GM12878 (cell line): ENCODE measurements at regions not wholly inside any gene's neighbourhood (a gene's known extent, or its start where the extent isn't known, plus 50 kb on each side); places are given as distances from the start of the nearest gene placed in this dataset.
A peak's percentile ranks its signal among the peaks of the same experiment; 100 is the strongest.

ENCODE experiments used
- BMI1 ChIP-seq: fragments of 450-650 bp; IDR thresholded peaks from 2 replicates; pipeline ENCODE4 v1.6.1; 2016; ENCODE audit warnings: mild to moderate bottlenecking, moderate library complexity, borderline replicate concordance
- CREB1 ChIP-seq: IDR thresholded peaks from 2 replicates; pipeline ENCODE4 v1.6.1; 2012; ENCODE audit warnings: low read depth, mild to moderate bottlenecking, inconsistent platforms
- EED ChIP-seq: sonication (generic); IDR thresholded peaks from 2 replicates; pipeline ENCODE4 v1.6.1; 2016; ENCODE audit warnings: antibody characterized with exemption, low read depth
- MAX ChIP-seq: IDR thresholded peaks from 2 replicates; pipeline ENCODE4 v1.6.1; 2012; ENCODE audit warnings: low read depth, low read length, improper control_type of control experiment
- MEF2B ChIP-seq: fragments of 450-650 bp; IDR thresholded peaks from 2 replicates; pipeline ENCODE4 v1.6.1; 2018; ENCODE audit warnings: mild to moderate bottlenecking, moderate library complexity; ENCODE audit not compliant: partially characterized antibody, poor library complexity, severe bottlenecking
- MTA3 ChIP-seq: IDR thresholded peaks from 2 replicates; pipeline ENCODE4 v1.6.1; 2012; ENCODE audit warnings: low read length, inconsistent platforms, borderline replicate concordance
- NFXL1 ChIP-seq: fragments of 450-650 bp; IDR thresholded peaks from 2 replicates; pipeline ENCODE4 v1.6.1; 2017; ENCODE audit warnings: antibody characterized with exemption, mild to moderate bottlenecking, borderline replicate concordance
- NR2C2 ChIP-seq: IDR thresholded peaks from 2 replicates; pipeline ENCODE4 v1.6.1; 2011; ENCODE audit warnings: borderline replicate concordance, low read depth; ENCODE audit not compliant: control insufficient read depth, insufficient read length
- PAX5 ChIP-seq: IDR thresholded peaks from 2 replicates; pipeline ENCODE4 v1.6.1; 2011; ENCODE audit warnings: low read depth, low read length, borderline replicate concordance
- PBX3 ChIP-seq: IDR thresholded peaks from 2 replicates; pipeline ENCODE4 v1.6.1; 2011; ENCODE audit warnings: mild to moderate bottlenecking, low read depth, low read length, moderate library complexity; ENCODE audit not compliant: insufficient replicate concordance
- RELA ChIP-seq: fragments of 450-650 bp; IDR thresholded peaks from 2 replicates; pipeline ENCODE4 v1.8.0; 2014; ENCODE audit warnings: borderline replicate concordance; ENCODE audit not compliant: partially characterized antibody
- REST ChIP-seq: IDR thresholded peaks from 2 replicates; pipeline ENCODE4 v1.6.1; 2012; ENCODE audit warnings: mild to moderate bottlenecking, low read depth, low read length
- RFX5 ChIP-seq: IDR thresholded peaks from 2 replicates; pipeline ENCODE4 v1.6.1; 2011; ENCODE audit warnings: low read depth, low read length, improper control_type of control experiment
- RUNX3 ChIP-seq: IDR thresholded peaks from 2 replicates; pipeline ENCODE4 v1.6.1; 2012; ENCODE audit warnings: low read length, inconsistent platforms
- SMARCA5 ChIP-seq: fragments of 450-650 bp; IDR thresholded peaks from 2 replicates; pipeline ENCODE4 v1.6.1; 2017; ENCODE audit warnings: mild to moderate bottlenecking
- SREBF1 ChIP-seq: IDR thresholded peaks from 2 replicates; pipeline ENCODE4 v1.6.1; 2012; ENCODE audit warnings: mild to moderate bottlenecking, low read length
- SREBF2 ChIP-seq: IDR thresholded peaks from 2 replicates; pipeline ENCODE4 v1.6.1; 2012; ENCODE audit warnings: mild to moderate bottlenecking, low read length
- SUPT20H ChIP-seq: IDR thresholded peaks from 2 replicates; pipeline ENCODE4 v1.6.1; 2011; ENCODE audit warnings: low read depth, mild to moderate bottlenecking, low read length, moderate library complexity, borderline replicate concordance; ENCODE audit not compliant: control insufficient read depth
- SUZ12 ChIP-seq: fragments of 200-600 bp; sonication (generic); IDR thresholded peaks from one replicate; pipeline ENCODE4 v1.6.1; 2018; ENCODE audit warnings: antibody characterized with exemption, mild to moderate bottlenecking; ENCODE audit not compliant: unreplicated experiment
- ZNF384 ChIP-seq: IDR thresholded peaks from 2 replicates; pipeline ENCODE4 v1.6.1; 2012; ENCODE audit warnings: low read depth, mild to moderate bottlenecking, low read length, improper control_type of control experiment, borderline replicate concordance
- ZNF622 ChIP-seq: fragments of 450-650 bp; IDR thresholded peaks from 2 replicates; pipeline ENCODE4 v1.6.1; 2017; ENCODE audit warnings: mild to moderate bottlenecking, inconsistent platforms
- TF ChIP-seq, protein P1 (sequence below): fragments of 450-650 bp; IDR thresholded peaks from 2 replicates; pipeline ENCODE4 v1.6.1; 2016; ENCODE audit warnings: mild to moderate bottlenecking
- TF ChIP-seq, protein P2 (sequence below): IDR thresholded peaks from 2 replicates; pipeline ENCODE4 v1.6.1; 2011; ENCODE audit warnings: borderline replicate concordance, low read depth, mild to moderate bottlenecking, moderate library complexity, low read length; ENCODE audit not compliant: insufficient read depth, poor library complexity, severe bottlenecking

GRCh38 chr3:182729903-182730674, 63.2 kb upstream of the ATP11B start (continued):
- 0 out of 2 replicates have a peak, but pooled peaks have one; percentile 15 for TF ChIP-seq MTA3
- TF ChIP-seq SREBF2 = no peak
- TF ChIP-seq PBX3 = no peak
- TF ChIP-seq ZNF622 = no peak
- TF ChIP-seq NR2C2 = no peak
- TF ChIP-seq SUPT20H = no peak
- no peak for TF ChIP-seq NFXL1
- TF ChIP-seq RUNX3 = peak; percentile 68; the same call in 1 of the 2 replicates
- peak; percentile 77 for TF ChIP-seq EED
- TF ChIP-seq, protein P1, sequence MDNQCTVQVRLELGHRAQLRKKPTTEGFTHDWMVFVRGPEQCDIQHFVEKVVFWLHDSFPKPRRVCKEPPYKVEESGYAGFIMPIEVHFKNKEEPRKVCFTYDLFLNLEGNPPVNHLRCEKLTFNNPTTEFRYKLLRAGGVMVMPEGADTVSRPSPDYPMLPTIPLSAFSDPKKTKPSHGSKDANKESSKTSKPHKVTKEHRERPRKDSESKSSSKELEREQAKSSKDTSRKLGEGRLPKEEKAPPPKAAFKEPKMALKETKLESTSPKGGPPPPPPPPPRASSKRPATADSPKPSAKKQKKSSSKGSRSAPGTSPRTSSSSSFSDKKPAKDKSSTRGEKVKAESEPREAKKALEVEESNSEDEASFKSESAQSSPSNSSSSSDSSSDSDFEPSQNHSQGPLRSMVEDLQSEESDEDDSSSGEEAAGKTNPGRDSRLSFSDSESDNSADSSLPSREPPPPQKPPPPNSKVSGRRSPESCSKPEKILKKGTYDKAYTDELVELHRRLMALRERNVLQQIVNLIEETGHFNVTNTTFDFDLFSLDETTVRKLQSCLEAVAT = no peak
- peak; percentile 37 for TF ChIP-seq RELA
- TF ChIP-seq ZNF384 = no peak
- TF ChIP-seq SREBF1 = no peak
- TF ChIP-seq REST = no peak
- TF ChIP-seq PAX5 = no peak
- TF ChIP-seq, protein P2, sequence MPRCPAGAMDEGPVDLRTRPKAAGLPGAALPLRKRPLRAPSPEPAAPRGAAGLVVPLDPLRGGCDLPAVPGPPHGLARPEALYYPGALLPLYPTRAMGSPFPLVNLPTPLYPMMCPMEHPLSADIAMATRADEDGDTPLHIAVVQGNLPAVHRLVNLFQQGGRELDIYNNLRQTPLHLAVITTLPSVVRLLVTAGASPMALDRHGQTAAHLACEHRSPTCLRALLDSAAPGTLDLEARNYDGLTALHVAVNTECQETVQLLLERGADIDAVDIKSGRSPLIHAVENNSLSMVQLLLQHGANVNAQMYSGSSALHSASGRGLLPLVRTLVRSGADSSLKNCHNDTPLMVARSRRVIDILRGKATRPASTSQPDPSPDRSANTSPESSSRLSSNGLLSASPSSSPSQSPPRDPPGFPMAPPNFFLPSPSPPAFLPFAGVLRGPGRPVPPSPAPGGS = no peak
- no peak; the same call in 1 of the 2 replicates for TF ChIP-seq SMARCA5
- TF ChIP-seq MEF2B = no peak
- no peak for TF ChIP-seq SUZ12
- TF ChIP-seq RFX5 = no peak
- TF ChIP-seq MAX = no peak
- TF ChIP-seq BMI1 = peak; percentile 43; the same call in 1 of the 2 replicates
- peak; percentile 6 for TF ChIP-seq CREB1
